NCI-H146 (cell line): ENCODE measurements at regions not wholly inside any gene's neighbourhood (a gene's known extent, or its start where the extent isn't known, plus 50 kb on each side); places are given as distances from the start of the nearest gene placed in this dataset.

ENCODE experiments used
- DNase-seq: peaks from one replicate; lab custom pipeline; 2025; lab: John Stamatoyannopoulos, UW

GRCh38 chr10:110414548-110415309, 83.0 kb upstream of the DUSP5 start:
- DNase-seq: no peak

- no peak for DNase-seq
Observed at GRCh38 chr10:110415809-110416208, 81.9 kb upstream of the DUSP5 start.

GRCh38 chr10:110416776-110417711, 80.7 kb upstream of the DUSP5 start:
- no peak for DNase-seq

- DNase-seq: no peak
Observed at GRCh38 chr10:110418218-110418617, 79.5 kb upstream of the DUSP5 start.

GRCh38 chr10:110419265-110419664, 78.4 kb upstream of the DUSP5 start:
- DNase-seq: no peak

- DNase-seq: no peak
Observed at GRCh38 chr10:110420401-110421193, 77.1 kb upstream of the DUSP5 start.

- DNase-seq: no peak
Observed at GRCh38 chr10:110421512-110422138, 76.1 kb upstream of the DUSP5 start.

GRCh38 chr10:110422548-110422947, 75.2 kb upstream of the DUSP5 start:
- no peak for DNase-seq

GRCh38 chr10:110423650-110424049, 74.1 kb upstream of the DUSP5 start:
- no peak for DNase-seq

GRCh38 chr10:110425684-110426293, 71.9 kb upstream of the DUSP5 start:
- DNase-seq: no peak

- peak; percentile 10 for DNase-seq
Observed at GRCh38 chr10:110426294-110427181, 71.2 kb upstream of the DUSP5 start.

GRCh38 chr10:110429301-110429700, 68.4 kb upstream of the DUSP5 start:
- DNase-seq: no peak

GRCh38 chr10:110430340-110431273, 67.1 kb upstream of the DUSP5 start:
- no peak for DNase-seq

GRCh38 chr10:110431659-110432058, 66.0 kb upstream of the DUSP5 start:
- DNase-seq: no peak

- DNase-seq: no peak
Observed at GRCh38 chr10:110432084-110432483, 65.6 kb upstream of the DUSP5 start.

GRCh38 chr10:110432814-110433565, 64.7 kb upstream of the DUSP5 start:
- no peak for DNase-seq

- DNase-seq: no peak
Observed at GRCh38 chr10:110433740-110434139, 64.0 kb upstream of the DUSP5 start.

- no peak for DNase-seq
Observed at GRCh38 chr10:110434489-110435096, 63.1 kb upstream of the DUSP5 start.
